ENCODE measurements at regions not wholly inside any gene's neighbourhood (a gene's known extent, or its start where the extent isn't known, plus 50 kb on each side); places are given as distances from the start of the nearest gene placed in this dataset.
"Not testable (repeated sequence)": the region's sequence is repeated elsewhere in the genome, so short reads cannot be mapped to it uniquely, and the experiment has no call there.

- no peak for DNase-seq (ENCODE audit: low read depth)
- TF ChIP-seq CTCF (conservative IDR thresholded peaks at IDR 0.05; ENCODE audit: low read depth, low read length): no peak
Observed at GRCh38 chrX:51053741-51054140, 143.2 kb downstream of the BMP15 start.

DNA sequence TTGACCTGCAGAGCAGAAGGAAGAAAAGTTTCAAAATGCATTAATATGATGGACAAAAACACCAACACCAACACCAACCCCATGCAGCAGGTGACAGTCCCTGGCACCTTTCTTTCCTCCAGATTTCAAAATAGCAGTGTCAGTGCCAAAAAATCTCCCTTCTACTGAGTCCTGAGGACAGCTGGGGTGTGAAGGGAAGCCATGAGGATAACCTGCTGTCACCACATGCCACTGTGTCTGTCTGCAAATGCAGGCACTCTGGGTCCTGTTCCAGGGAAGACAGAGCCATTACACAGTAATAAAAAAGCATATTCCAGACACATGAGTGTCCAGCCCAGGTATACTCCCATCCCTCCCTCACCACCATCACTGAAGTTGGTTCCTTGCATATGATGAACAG is 187.5 kb downstream of the BMP15 start:
- TF ChIP-seq CTCF (conservative IDR thresholded peaks at IDR 0.05; ENCODE audit: low read depth, low read length): no peak
- no peak overlapping the region for H3K4me3 ChIP-seq (ENCODE audit: low read depth, low read length)
- DNase-seq (ENCODE audit: low read depth): no peak

More at GRCh38 chrX:51053741-51054140, 143.2 kb downstream of the BMP15 start:
- H3K4me3 ChIP-seq (ENCODE audit: low read depth, low read length): no peak overlapping the region

GRCh38 chrX:51119058-51119926 is 208.8 kb downstream of the BMP15 start:
- not testable (repeated sequence) for H3K4me3 ChIP-seq (ENCODE audit: low read depth, low read length); DNase-seq (ENCODE audit: low read depth)

- not testable (repeated sequence) for H3K4me3 ChIP-seq (ENCODE audit: low read depth, low read length); DNase-seq (ENCODE audit: low read depth)
Observed at GRCh38 chrX:51125743-51126142, 206.9 kb upstream of the NUDT10 start.

DNA sequence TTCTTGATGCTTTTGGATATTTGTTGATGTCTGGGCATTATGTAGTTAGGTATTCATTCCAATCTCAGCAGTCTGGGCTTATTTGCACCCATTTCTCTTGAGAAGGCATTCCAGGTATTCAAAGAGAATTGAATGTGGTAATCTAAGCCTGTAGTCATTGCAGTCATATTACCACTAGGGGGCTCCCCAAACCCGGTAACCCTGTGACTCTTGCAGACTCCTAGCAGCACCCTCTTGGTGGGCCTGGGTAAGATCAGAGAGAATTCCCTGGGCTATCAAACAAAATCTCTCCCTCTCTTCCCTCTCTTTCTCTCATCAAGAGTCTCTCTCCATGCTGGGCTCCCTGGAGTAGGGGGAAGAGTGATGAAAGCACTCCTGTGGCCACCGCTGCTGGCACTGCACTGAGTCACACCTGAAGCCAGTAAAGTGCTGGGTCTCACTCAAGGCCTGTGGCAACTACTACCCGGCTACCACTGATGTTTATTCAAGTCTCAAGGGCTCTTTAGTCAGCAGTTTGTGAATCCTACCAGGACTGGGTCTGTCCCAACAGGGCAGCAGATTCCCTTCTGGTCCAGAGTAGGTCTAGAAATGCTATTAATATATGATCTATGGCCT is 187.7 kb upstream of the NUDT10 start:
- DNase-seq (ENCODE audit: low read depth): peak; percentile 41
- H3K4me3 ChIP-seq (ENCODE audit: low read depth, low read length): no peak overlapping the region
- peak; percentile 63 for TF ChIP-seq CTCF (conservative IDR thresholded peaks at IDR 0.05; ENCODE audit: low read depth, low read length)

- no peak overlapping the region for H3K4me3 ChIP-seq (ENCODE audit: low read depth, low read length)
- no peak for DNase-seq (ENCODE audit: low read depth)
- no peak for TF ChIP-seq CTCF (conservative IDR thresholded peaks at IDR 0.05; ENCODE audit: low read depth, low read length)
Observed at GRCh38 chrX:51148848-51149247, 183.8 kb upstream of the NUDT10 start.

DNA sequence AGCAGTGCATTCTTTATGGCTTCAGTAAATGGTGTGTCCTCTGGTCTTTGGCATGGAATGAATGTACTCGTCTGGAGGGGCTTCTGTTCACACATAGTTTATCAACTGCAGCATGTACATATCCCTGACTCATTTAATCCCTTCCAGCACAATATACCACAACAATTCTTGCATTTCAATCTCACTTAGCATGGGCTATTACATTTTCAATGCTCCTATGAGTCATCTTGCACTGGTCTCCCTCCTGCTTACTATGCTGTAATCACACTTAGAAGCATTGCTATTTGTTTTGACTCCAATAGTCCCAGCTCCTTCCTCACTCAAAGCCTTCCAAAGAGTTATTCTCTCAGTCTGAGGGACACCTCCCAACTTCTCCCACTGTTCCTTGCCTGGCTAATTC is 180.9 kb upstream of the NUDT10 start:
- DNase-seq (ENCODE audit: low read depth): no peak
- no peak for TF ChIP-seq CTCF (conservative IDR thresholded peaks at IDR 0.05; ENCODE audit: low read depth, low read length)
- no peak overlapping the region for H3K4me3 ChIP-seq (ENCODE audit: low read depth, low read length)

DNA sequence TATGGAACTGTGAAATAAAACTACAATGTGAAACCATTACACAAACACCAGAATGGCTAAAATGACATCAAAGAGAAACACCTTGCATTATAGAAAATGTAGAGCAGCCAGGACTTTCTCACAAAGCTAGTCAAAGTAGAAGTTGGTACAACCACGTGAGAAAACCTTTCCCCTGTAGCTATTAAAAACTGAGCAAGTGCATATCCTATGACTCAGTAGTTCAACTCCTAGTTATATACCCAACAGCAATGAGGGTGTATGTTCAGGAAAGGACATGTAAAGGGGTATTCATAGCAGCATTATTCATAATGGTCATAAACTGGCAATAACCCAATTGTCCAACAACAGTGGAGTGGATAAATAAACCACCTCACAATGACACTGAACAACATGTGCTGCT is 177.5 kb upstream of the NUDT10 start:
- no peak for DNase-seq (ENCODE audit: low read depth)
- no peak overlapping the region for H3K4me3 ChIP-seq (ENCODE audit: low read depth, low read length)
- no peak for TF ChIP-seq CTCF (conservative IDR thresholded peaks at IDR 0.05; ENCODE audit: low read depth, low read length)
